NT2/D1 (cell line): ENCODE measurements at regions not wholly inside any gene's neighbourhood (a gene's known extent, or its start where the extent isn't known, plus 50 kb on each side); places are given as distances from the start of the nearest gene placed in this dataset.

ENCODE experiments used
- SUZ12 ChIP-seq: IDR thresholded peaks from 2 replicates; pipeline ENCODE4 v1.6.1; 2011; ENCODE audit not compliant: insufficient read length, insufficient read depth; ENCODE audit errors: extremely low read depth
- YY1 ChIP-seq: IDR thresholded peaks from 2 replicates; pipeline ENCODE4 v1.6.1; 2011; ENCODE audit not compliant: insufficient read length, insufficient read depth
- ZNF274 ChIP-seq: IDR thresholded peaks from 2 replicates; pipeline ENCODE4 v1.6.1; 2011; ENCODE audit warnings: mild to moderate bottlenecking, low read depth, low read length

DNA sequence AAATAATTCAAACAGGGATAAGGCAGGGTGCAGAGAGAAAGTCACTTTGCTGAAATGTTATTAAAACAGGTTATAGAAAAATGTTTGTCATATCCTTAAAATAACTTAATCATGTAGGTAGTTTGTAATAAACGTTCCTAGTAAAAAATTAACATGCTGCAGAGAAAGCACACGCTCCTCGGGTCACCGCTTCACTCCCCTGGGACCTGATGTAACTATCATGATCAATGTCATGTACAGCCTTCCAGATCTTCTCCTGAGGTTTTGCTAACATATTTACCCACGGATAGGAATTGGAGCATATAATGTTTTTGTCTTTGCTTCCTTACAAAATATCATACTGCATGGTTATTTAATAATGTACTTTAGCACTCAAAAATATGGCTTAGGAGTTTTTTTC is 285.1 kb upstream of the TMEM132C start:
- TF ChIP-seq YY1: no peak
- TF ChIP-seq ZNF274: no peak
- TF ChIP-seq SUZ12: no peak
